ENCODE measurements at regions not wholly inside any gene's neighbourhood (a gene's known extent, or its start where the extent isn't known, plus 50 kb on each side); places are given as distances from the start of the nearest gene placed in this dataset.
A peak's percentile ranks its signal among the peaks of the same experiment; 100 is the strongest.

GRCh38 chr2:217262911-217263310, 403.0 kb upstream of the TNP1 start:
- DNase-seq, result no peak

DNA sequence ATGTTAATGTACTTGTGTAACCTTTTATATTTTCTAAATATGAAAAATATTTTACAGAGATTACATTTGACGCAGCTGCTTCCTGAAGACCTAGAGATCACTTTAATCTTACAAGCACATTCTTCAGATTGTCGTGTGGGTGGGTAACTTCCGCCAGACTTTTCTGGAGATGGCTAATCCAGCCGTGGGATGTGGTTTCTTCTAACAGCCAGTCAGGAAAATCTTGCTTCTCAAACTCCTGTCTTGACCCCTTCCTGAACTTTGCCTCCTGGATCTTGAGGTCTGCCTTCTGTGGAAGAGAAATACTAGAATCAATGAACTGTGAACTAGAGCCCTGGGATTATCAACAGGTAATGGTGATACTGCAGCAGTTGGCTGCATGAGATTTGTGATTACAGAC, 401.6 kb upstream of the TNP1 start:
- DNase-seq, result no peak

DNA sequence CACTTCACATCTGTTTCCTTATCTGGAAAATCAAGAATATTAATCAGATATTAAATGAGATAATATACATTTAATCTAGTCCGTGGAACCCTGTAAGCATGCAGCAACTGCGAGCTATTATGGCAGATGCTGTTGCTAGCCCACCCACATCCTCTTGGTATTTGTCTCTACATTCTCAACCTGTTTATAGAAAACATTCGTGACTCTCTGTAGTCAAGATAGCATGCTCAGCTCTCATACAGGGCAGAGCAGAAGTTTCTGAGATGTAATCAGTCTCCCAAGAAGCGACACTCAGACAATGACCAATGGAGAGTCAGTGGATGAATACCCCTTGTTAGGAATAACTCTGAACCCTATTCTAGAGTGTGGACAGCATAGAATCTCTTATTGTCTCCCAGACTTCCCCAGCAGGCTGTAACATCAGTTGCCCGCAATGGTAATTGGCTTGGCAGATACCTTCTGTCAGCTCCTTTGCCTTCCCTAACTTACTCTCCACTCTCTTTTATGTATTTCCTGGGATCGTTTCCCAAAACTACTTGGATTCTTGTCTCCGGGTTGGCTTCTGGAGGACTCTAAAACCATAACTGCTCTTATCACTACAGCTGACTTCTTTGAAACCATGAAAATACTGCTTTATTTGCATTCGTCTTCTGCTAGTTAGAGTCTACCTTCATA, 400.7 kb upstream of the TNP1 start:
- no peak for DNase-seq

DNA sequence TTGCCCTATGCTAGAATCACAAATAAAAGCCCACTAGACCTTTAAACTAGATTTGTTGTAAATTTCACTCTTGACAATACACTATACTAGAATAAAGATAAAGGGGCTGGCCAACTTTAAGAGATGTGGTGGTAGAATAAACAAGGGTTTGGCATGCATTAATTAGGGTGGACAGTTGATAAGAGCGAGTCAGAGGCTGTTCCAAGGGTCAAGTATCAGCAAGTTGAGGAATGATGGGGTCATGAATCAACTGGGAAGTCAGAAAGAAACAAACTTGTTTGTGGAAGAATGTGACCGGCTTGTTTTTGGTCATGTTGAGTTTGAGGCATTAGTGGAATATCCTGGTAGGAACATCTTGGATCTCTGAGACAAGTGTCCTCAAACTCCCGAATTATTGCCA, 398.3 kb upstream of the TNP1 start:
- DNase-seq, result no peak

DNA sequence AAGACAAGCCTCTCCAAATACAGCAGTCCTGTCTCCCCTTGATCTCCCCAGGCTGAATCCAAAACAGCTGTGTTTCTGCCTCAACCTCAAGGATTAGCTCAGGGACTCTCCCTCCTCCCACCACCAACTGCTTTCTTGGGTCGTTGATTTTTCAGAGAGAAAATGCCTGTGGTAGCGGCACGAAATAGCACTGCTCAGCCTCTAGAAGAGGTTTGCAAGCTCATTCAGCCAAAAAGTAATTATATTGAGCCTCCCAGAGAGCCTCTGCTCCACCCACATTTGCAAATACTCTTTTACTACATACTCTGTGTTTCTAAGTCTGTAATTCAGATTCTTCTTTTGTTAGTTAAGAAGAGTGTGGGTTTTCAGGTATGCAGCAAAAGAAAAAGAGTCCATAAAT, 396.4 kb upstream of the TNP1 start:
- DNase-seq, result no peak

DNA sequence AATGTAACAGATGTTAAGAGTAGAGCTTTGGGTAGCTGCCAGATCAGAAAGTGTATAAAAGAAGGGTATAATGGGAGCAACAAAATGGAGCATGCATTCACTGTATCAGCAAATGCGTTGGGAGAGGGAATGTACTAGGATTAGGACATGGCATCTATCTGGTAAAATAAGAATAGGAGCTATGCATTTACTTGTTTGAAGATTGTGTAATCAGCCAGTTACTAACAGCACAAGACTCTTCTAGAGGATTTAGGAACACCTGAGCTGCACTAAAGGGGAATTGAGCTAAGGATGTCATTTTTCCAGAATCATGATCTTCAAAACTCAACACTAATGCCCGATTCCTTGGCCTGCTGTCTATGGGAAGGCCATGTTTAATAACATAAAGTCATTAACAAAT, 394.2 kb upstream of the TNP1 start:
- DNase-seq, result no peak

GRCh38 chr2:217252181-217252580, 392.3 kb upstream of the TNP1 start:
- no peak for DNase-seq

DNA sequence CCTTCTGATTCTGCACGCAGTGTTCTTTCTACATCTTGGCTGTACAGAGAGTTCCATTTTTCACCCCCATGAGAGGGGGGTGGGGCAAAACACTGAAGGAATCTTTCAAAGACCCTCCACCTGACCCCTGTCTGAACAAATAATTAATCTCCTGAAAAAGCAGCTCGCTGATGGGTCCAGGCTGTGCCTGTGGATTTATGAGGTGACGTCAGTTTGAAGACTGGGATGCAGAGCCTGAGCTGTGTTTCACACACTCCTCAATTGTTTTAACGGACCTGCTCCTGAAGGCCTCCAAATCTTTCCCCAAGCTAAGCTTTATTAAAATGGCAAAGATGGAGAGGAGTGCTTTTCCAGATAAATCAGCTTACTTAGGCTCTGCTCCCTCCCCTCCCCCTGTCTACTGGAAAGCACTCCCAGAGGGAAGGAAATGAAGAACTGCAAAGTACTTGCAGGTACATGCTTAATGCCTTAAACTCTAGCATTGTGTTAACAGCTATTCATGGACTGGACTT, 390.2 kb upstream of the TNP1 start:
- no peak for DNase-seq

GRCh38 chr2:217249121-217250012, 389.5 kb upstream of the TNP1 start:
- no peak for DNase-seq

GRCh38 chr2:217248312-217248935, 388.6 kb upstream of the TNP1 start:
- peak; percentile 12 to 13 for DNase-seq

DNA sequence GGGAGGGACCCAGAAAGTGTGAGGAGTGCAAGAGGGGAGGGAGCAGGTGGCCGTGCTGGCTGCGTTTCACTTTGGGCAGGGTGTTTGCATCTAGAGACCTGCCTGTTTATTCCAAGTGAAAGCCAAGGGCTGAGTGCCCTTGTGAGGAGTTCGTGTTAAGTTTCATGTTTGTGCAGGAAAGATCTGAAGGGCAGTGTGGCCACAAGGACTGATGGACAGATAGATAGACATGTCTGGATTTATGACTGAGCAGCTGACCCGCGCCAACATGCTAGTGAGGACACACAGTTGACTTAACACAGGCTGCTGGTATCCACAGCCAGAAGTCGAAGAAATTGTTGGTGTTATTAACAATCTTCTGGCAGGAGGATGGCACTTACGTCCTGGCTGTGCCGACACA, 387.6 kb upstream of the TNP1 start:
- no peak for DNase-seq

DNA sequence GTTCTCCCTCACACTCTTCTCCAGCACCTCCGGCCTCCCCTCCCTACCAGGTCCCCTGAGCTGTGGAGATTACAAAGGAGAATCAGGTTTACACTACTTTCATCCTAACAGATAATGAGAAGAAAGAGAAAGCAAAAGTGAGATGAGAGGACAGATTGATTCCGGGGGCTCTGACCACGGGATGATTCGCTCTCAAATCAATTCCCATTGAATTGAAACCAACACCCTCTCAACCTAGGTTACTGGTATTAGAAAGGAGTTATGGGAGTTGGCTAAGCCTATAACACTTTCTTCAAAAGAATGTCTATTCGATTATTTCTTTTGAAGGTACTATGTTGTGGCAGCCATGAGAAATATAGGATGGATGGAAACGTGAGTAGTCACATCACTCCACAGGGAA, 386.2 kb upstream of the TNP1 start:
- no peak for DNase-seq

DNA sequence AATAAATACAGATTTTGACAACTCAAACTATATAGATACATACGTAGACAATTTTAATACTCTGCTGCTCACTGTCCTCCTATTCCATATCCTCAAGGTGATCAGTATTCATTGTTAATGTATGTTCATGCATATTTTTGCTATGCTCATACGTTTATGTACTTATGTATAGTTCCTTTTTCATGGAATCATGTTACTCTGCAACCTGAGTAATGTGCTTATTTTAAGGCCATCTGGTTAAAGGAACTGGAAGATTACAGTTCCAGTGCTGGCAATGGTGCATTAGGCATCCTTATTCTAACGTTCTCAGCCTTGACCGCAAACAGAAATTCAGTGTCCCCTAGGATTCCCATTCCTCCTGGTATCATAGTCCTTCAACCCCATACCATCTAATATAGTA, 385.0 kb upstream of the TNP1 start:
- no peak for DNase-seq

DNA sequence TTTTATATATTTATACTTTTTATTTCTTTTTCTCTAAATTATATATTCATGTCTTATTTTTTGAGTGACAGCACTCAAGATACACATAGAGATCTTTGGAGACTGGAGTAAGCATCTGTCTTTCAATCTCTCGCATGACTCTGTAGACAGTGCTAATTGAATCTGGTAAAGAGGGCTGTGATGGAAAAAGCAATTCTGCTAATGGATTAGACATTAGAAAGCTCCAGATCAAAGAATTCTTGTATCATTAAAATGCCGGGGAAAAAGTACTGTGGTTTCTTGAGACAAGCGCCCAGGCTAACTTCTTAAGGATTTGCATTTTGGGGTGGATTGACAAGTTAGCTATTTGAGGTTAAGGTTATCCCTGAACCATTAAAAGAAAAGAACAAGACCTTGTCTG, 383.1 kb upstream of the TNP1 start:
- DNase-seq, result no peak

DNA sequence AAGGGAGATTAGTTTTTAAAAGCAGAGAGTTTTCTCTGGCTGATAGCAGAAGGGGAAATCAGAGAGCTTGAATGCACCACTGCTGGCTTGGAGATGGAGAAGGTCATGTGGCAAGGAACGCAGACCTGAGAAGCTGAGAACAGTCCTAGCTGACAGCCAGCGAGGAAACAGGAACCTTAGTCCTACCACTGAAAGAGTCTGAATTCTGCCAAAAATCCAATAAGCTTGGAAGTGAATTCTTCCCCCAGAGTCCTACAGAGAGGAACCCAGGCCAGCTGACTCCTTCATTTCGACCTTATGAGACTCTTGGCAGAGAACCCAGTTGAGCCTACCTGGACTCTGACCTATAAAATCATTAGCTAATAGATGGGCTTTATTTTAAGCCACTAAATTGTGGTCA, 371.9 kb upstream of the TNP1 start:
- no peak for DNase-seq

DNA sequence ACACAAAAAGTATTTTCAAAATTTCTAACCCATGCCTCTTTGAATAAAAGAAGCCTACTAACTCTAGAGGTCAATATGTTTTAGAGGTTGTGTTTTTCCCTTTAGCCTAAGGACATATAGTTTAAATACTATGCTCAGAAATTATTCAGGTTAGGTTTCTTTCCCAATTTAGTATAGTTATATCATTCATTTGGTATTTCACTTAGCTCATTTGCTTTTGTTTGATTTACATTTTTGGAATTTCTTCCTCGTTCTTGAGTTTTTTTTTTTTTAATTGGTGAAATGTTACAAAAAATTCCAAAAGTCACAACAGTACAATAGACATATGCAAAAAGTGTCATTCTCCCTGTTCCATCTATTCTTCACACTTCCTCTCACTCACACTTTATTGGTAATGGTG, 371.3 kb upstream of the TNP1 start:
- DNase-seq, result no peak

DNA sequence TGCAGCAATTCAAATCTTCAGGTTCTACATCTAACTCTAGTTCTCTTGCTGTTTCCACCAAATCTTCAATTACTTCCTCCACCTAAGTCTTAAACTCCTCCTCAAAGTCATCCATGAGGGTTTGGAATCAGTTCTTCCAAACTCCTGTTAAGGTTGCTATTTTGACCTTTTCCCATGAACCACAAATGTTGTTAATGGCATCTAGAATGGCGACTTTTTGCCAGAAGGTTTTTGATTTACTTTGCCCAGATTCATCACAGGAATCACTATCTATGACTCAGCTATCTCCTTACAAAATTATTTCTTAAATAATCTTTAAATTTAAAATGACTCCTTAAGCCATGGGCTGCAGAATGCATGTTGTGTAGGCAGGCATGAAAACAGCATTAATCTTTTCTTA, 368.9 kb upstream of the TNP1 start:
- DNase-seq, result no peak

- no peak for DNase-seq
These were observed 367.9 kb upstream of the TNP1 start for GRCh38 chr2:217227794-217228193.

DNA sequence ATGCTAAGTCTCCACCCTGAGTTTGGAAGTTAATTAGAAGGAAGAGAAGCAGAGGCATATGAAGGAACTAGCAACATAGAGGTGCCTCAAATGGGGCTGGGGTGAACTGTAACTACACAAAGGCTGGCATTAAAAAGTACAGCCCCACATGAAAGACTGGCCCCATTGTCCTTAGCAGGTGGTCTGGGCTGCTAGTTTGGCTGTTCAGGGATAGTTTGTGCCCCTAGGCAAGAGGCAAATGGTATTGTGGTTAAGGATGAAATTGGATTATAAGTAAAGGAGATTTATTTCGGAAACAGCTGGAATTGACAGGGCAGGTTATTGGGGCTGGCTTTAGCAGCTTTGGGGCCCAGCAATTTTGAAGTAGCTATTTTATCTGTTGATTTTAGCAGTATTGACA, 365.7 kb upstream of the TNP1 start:
- no peak for DNase-seq

GRCh38 chr2:217223222-217223930, 363.5 kb upstream of the TNP1 start:
- no peak for DNase-seq

DNA sequence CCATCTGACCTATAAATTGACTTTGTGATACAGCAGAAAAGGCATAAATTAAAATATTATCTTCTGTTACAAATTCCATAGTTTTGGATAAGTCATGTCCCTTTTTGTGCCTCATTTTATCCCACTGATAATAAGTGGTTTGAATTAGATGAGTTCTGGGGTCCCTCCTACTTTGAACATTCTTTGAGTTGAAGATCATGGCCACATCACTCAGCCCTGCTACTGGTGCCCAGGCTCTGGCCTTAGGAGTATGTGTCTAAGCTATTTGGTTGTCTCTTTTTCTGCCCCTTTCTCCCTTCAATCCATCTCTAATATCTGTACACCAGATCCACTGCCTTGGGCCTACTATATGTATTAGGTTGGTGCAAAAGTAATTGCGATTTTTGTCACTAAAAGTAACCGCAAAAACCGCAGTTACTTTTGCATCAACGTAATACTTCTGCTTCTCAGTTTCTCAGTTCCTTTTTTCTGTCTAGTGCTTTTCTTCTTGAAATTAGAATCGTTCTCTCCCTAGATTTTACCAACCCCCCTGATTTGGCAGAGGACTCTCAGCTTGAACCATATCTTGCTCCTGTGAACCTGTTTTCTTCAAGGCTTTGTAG, 362.5 kb upstream of the TNP1 start:
- no peak for DNase-seq

GRCh38 chr2:217220228-217221013, 360.6 kb upstream of the TNP1 start:
- no peak for DNase-seq

Measured in NCI-H2081 (cell line).